Hepatocyte (in vitro differentiated cells): ENCODE measurements at regions not wholly inside any gene's neighbourhood (a gene's known extent, or its start where the extent isn't known, plus 50 kb on each side); places are given as distances from the start of the nearest gene placed in this dataset.

Experiments
- CTCF ChIP-seq: fragments of 200-600 bp; sonication (generic); IDR thresholded peaks from 2 replicates; pipeline ENCODE4 v1.5.1; 2016; ENCODE audit warnings: antibody characterized with exemption, mild to moderate bottlenecking; ENCODE audit not compliant: poor library complexity
- EZH2 ChIP-seq: fragments of 200-600 bp; sonication (generic); IDR thresholded peaks from 2 replicates; pipeline ENCODE4 v1.6.1; 2016; ENCODE audit warnings: antibody characterized with exemption, mild to moderate bottlenecking, borderline replicate concordance

- TF ChIP-seq CTCF = no peak
- TF ChIP-seq EZH2 = no peak
Observed at GRCh38 chr2:21469564-21469963, 345.8 kb downstream of the TDRD15 start.
